Thoracic aorta (tissue), 2 donors: ENCODE measurements at regions not wholly inside any gene's neighbourhood (a gene's known extent, or its start where the extent isn't known, plus 50 kb on each side); places are given as distances from the start of the nearest gene placed in this dataset.
"Not testable (repeated sequence)": the region's sequence is repeated elsewhere in the genome, so short reads cannot be mapped to it uniquely, and the experiment has no call there.

Experiments
- ATAC-seq: fragments of 150-250 bp; one replicate; pipeline ENCODE4 v1.8.0; 2017; ENCODE audit warnings: low read depth; ENCODE audit not compliant: insufficient number of reproducible peaks, low FRiP score
- DNase-seq: peaks from one replicate; pipeline ENCODE4 v3.0.0-alpha.2; 2020; ENCODE audit warnings: low spot score
- H3K27ac ChIP-seq, 2 donors: fragments of 200-600 bp; sonication (generic); 1 replicate in 1 of 2; 2 replicates in 1 of 2; pipeline ENCODE4 v1.5.1; 2016; ENCODE audit warnings: mild to moderate bottlenecking in 2 of 2, moderate library complexity in 2 of 2
- H3K27me3 ChIP-seq: fragments of 200-600 bp; sonication (generic); replicated peaks from 2 replicates; pipeline ENCODE4 v1.6.0; 2016; ENCODE audit warnings: mild to moderate bottlenecking; ENCODE audit not compliant: insufficient read depth
- H3K36me3 ChIP-seq: fragments of 200-600 bp; sonication (generic); one replicate; pipeline ENCODE4 v1.5.1; 2016
- H3K4me1 ChIP-seq, 2 donors: fragments of 200-600 bp; sonication (generic); 1 replicate in 1 of 2; 2 replicates in 1 of 2; pipeline versions ENCODE4 v1.5.1 to v1.6.0; 2016; ENCODE audit warnings: low read depth in 2 of 2, mild to moderate bottlenecking in 1 of 2; ENCODE audit not compliant: control insufficient read depth in 1 of 2
- H3K4me3 ChIP-seq: fragments of 200-600 bp; sonication (generic); 2 replicates; pipeline ENCODE4 v1.5.1; 2016; ENCODE audit warnings: mild to moderate bottlenecking
- H3K9me3 ChIP-seq: fragments of 200-600 bp; sonication (generic); 2 replicates; pipeline ENCODE4 v1.5.1; 2016
- TF ChIP-seq, protein P1 (sequence below): fragments of 200-600 bp; sonication (generic); IDR thresholded peaks from one replicate; pipeline ENCODE4 v1.5.1; 2019; ENCODE audit warnings: antibody characterized with exemption

DNA sequence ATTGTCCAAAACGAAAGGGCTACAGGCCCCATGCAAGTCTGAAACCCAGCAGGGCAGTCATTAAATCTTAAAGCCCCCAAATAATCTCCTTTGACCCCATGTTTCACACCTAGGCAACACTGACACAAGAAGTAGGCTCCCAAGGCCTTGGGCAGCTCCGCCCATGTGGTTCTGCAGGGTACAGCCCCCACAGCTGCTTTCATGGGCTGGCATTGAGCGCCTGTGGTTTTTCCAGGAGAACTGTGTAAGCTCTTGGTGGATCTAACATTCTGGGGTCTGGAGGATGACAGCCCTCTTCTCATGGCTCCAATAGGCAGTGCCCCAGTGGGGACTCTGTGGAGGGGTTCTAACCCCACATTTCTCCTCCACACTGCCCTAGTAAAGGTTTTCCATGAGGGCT is 623.5 kb downstream of the PRR16 start:
- no peaks in the 10 kb centered on the region for H3K27me3 ChIP-seq
- no peaks in the 10 kb centered on the region for H3K4me1 ChIP-seq
- TF ChIP-seq, protein P1, sequence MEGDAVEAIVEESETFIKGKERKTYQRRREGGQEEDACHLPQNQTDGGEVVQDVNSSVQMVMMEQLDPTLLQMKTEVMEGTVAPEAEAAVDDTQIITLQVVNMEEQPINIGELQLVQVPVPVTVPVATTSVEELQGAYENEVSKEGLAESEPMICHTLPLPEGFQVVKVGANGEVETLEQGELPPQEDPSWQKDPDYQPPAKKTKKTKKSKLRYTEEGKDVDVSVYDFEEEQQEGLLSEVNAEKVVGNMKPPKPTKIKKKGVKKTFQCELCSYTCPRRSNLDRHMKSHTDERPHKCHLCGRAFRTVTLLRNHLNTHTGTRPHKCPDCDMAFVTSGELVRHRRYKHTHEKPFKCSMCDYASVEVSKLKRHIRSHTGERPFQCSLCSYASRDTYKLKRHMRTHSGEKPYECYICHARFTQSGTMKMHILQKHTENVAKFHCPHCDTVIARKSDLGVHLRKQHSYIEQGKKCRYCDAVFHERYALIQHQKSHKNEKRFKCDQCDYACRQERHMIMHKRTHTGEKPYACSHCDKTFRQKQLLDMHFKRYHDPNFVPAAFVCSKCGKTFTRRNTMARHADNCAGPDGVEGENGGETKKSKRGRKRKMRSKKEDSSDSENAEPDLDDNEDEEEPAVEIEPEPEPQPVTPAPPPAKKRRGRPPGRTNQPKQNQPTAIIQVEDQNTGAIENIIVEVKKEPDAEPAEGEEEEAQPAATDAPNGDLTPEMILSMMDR = no peak
- DNase-seq = no peak
- no peak overlapping the region for H3K4me3 ChIP-seq
- no peak for ATAC-seq
- H3K36me3 ChIP-seq = no peaks in the 10 kb centered on the region
- H3K27ac ChIP-seq = no peak overlapping the region
- H3K9me3 ChIP-seq = no peaks in the 10 kb centered on the region

DNA sequence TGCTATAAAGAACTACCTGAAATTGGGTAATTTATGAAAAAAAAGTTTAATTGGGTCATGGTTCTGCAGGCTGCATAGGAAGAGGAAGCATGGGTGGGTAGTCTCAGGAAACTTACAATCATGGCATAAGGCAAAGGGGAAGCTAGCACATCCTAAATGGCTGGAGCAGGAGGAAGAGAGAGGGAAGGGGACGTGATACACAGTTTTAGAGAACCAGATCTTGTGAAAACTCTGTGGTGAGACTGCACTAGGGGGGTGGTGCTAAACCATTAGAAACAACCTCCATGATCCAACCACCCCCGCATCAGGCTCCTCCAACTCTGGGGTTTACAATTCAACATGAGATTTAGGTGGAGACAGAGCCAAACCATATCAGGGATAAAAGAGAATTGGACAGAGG is 624.2 kb downstream of the PRR16 start:
- Histone ChIP-seq H3K36me3 (no peaks in the 10 kb centered on the region), H3K4me1 (no peaks in the 10 kb centered on the region), H3K27ac (no peak overlapping the region), H3K9me3 (no peaks in the 10 kb centered on the region), H3K27me3 (no peaks in the 10 kb centered on the region), H3K4me3 (no peak overlapping the region)
- ATAC-seq = no peak
- TF ChIP-seq, protein P1 = no peak
- no peak for DNase-seq

DNA sequence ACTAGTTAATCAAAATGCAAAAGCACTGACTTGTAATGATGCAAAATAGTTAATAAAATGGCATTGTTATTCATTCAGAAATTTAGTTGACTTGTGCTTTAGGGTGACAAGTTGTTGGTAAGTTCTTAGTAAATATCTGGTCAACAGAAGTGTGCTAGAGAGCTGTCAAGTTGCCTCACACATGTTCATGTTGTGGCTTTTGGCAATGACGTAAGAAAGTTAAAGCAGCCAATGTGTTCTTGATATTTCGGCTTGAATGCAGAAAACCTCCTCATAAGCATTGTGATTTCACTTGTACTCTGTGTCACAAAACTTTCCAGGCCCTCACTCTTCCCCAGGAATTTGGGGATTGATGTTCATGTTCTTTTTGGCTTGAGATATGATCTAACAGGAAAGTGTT is 626.7 kb downstream of the PRR16 start:
- H3K4me1 ChIP-seq = no peaks in the 10 kb centered on the region
- TF ChIP-seq, protein P1 = no peak

DNA sequence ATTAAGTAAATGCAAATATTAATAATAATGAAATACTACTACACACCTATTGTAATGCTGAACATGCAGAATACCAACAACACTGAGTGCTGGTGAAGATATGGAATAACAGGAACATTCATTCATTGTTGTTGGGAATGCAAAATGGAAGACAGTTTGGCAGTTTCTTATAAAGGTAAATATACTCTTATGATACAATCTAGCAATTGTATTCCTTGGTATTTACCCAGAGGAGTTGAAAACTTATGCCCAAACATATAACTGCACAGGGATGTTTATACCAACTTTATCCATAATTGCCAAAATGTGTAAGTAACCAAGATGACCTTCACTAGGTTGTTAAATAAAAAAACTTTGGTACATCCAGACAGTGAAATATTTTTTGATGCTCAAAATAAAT is 636.8 kb downstream of the PRR16 start:
- ATAC-seq (no peak), DNase-seq (no peak)
- TF ChIP-seq, protein P1 = no peak
- no peaks in the 10 kb centered on the region for H3K36me3 ChIP-seq
- no peak overlapping the region for H3K27ac ChIP-seq
- no peak overlapping the region for H3K4me3 ChIP-seq
- H3K4me1 ChIP-seq = no peaks in the 10 kb centered on the region
- H3K27me3 ChIP-seq = no peaks in the 10 kb centered on the region
- no peaks in the 10 kb centered on the region for H3K9me3 ChIP-seq

More for the DNA sequence above, 626.7 kb downstream of the PRR16 start:
- H3K36me3 ChIP-seq = no peaks in the 10 kb centered on the region
- no peak overlapping the region for H3K4me3 ChIP-seq
- no peak overlapping the region for H3K27ac ChIP-seq
- no peaks in the 10 kb centered on the region for H3K27me3 ChIP-seq
- H3K9me3 ChIP-seq = no peaks in the 10 kb centered on the region
- DNase-seq (no peak), ATAC-seq (no peak)

DNA sequence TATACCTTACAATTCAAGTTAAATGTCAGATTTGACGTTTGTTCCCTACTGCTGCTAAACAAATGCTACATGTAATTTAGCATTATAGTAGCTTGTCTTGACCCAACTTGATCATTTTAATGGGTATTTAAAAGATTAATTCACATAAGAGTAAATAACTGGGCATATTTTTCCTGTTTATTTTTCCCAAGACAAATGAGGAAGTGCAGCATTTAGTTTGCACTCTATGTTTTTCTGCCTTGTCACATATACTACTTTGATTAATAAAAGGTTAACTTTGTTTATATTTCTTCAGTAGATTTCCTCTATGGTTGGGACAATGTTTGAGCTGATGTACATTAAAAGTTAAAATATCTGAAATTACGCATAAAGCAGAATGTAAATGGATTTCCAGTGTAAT is 641.8 kb downstream of the PRR16 start:
- Histone ChIP-seq H3K9me3 (no peaks in the 10 kb centered on the region), H3K4me1 (no peaks in the 10 kb centered on the region), H3K27me3 (no peaks in the 10 kb centered on the region), H3K36me3 (no peaks in the 10 kb centered on the region), H3K4me3 (no peak overlapping the region), H3K27ac (no peak overlapping the region)
- ATAC-seq = no peak
- no peak for DNase-seq
- TF ChIP-seq, protein P1 = no peak

DNA sequence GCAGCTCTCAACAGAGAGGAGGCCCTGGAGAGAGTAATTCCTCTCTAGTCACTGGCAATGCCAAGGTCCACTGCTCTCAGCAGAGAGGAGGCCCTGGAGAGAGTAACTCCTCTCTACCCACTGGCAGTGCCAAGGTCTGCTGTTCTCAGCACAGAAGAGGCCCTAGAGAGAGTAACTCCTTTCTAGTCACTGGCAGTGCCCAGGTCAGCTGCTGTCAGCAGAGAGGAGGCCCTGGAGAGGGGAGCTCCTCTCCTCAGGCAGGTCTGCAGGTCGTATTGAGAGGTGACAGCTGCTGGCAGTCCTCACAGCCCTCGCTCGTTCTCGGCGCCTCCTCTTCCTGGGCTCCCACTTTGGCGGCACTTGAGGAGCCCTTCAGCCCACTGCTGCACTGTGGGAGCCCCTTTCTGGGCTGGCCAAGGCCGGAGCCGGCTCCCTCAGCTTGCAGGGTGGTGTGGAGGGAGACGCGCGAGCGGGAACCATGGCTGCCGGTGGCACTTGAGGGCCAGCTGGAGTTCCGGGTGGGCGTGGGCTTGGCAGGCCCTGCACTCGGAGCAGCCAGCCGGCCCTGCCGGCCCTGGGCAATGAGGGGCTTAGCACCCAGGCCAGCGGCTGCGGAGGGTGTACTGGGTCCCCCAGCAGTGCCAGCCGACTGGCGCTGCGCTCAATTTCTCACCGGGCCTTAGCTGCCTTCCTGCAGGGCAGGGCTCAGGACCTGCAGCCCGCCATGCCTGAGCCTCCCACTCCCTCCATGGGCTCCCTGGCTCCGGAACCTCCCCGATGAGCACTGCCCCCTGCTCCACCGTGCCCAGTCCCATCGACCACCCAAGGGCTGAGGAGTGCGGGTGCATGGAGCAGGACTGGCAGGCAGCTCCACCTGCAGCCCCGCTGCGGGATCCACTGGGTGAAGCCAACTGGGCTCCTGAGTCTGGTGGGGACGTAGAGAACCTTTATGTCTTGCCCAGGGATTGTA is 642.9 kb downstream of the PRR16 start:
- not testable (repeated sequence) for H3K27me3 ChIP-seq, DNase-seq, H3K9me3 ChIP-seq, H3K4me1 ChIP-seq, ATAC-seq, H3K27ac ChIP-seq, H3K36me3 ChIP-seq, H3K4me3 ChIP-seq
